HUES48 (cell line): ENCODE measurements at regions not wholly inside any gene's neighbourhood (a gene's known extent, or its start where the extent isn't known, plus 50 kb on each side); places are given as distances from the start of the nearest gene placed in this dataset.

Experiments used
- H3K27ac ChIP-seq: one replicate; pipeline ENCODE4 v1.7.0; 2013; ENCODE audit warnings: low read depth, low read length, inconsistent platforms
- H3K27me3 ChIP-seq: 2 replicates; pipeline ENCODE4 v1.6.1; 2013; ENCODE audit warnings: mild to moderate bottlenecking, low read length; ENCODE audit not compliant: control insufficient read depth, insufficient read depth
- H3K36me3 ChIP-seq: 2 replicates; pipeline ENCODE4 v1.6.1; 2013; ENCODE audit warnings: low read length; ENCODE audit not compliant: control insufficient read depth, insufficient read depth
- H3K4me1 ChIP-seq: 2 replicates; pipeline ENCODE4 v1.6.1; 2013; ENCODE audit warnings: mild to moderate bottlenecking, low read length; ENCODE audit not compliant: control insufficient read depth, insufficient read depth
- H3K4me3 ChIP-seq: 2 replicates; pipeline ENCODE4 v1.5.1; 2013; ENCODE audit warnings: mild to moderate bottlenecking, low read depth, low read length
- H3K9ac ChIP-seq: 2 replicates; pipeline ENCODE4 v1.6.1; 2013; ENCODE audit warnings: mild to moderate bottlenecking, low read depth, low read length, moderate library complexity
- H3K9me3 ChIP-seq: 2 replicates; pipeline ENCODE4 v1.6.1; 2013; ENCODE audit warnings: low read length; ENCODE audit not compliant: control insufficient read depth, insufficient read depth

DNA sequence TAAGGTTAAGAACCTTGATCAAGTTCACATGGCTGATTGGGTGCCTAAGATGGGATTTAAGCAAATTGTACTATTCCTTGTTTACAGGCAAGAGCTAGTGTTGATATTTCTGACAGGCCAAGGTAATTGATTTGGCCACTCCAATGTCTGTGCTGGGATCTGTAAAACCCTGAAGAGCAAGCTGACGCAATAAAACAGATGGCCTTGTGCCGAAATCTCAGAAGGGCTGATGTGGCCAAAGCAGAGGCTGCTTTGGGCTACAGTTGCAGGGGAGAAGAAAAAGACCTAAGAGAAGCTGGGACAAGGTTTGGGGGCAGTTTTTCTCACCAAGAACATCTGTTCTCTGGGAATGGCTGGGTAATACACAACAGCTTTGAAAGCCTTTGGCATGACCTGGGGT lies 463.2 kb upstream of the ZNF608 start:
- peaks cover 5% of the 10 kb centered on the region; the same call in 1 of the 2 replicates for H3K4me1 ChIP-seq
- no peak overlapping the region for H3K9ac ChIP-seq

DNA sequence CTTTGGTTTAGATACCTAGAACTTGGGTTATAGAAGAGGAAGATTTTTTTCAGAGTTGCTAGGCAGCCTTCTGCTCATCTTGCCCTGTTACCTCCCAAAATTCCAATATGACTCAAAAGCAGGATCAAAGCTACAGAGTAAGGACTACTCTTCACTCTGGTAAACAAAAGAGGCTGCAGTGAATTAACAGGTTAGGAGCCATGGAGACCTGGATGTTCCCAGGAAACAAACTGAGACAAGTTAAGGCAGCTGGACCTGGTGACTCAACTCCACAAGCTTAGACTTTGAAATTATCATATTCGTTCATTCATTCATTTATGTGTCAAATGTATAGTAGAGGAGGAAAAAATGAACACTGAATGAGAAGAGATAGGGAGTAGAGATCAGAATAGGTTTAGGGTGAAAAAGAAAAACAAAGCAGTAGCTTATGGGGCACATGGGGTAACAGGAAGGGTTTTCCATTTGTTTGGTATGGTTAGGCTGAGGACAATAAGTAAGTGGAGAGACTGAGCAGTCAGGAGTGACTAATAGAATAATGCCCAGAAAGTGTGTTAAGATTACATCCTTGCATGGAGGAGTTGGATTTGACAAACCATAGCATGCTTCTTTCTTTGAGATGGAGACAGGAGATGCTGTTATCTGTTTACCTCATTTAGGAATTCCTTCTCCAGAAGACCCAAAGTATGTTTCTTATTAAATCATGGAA lies 464.0 kb upstream of the ZNF608 start:
- Histone ChIP-seq H3K9ac (no peak overlapping the region), H3K36me3 (no peaks in the 10 kb centered on the region), H3K27me3 (no peaks in the 10 kb centered on the region), H3K4me3 (no peak overlapping the region), H3K27ac (no peak overlapping the region), H3K4me1 (peaks cover 5% of the 10 kb centered on the region; the same call in 1 of the 2 replicates), H3K9me3 (no peaks in the 10 kb centered on the region)

More for the DNA sequence above, 463.2 kb upstream of the ZNF608 start:
- Histone ChIP-seq H3K9me3 (no peaks in the 10 kb centered on the region), H3K36me3 (no peaks in the 10 kb centered on the region), H3K27me3 (no peaks in the 10 kb centered on the region), H3K27ac (no peak overlapping the region), H3K4me3 (no peak overlapping the region)

GRCh38 chr5:125214080-125214479 lies 467.6 kb upstream of the ZNF608 start:
- Histone ChIP-seq H3K9ac (no peak overlapping the region), H3K27me3 (no peaks in the 10 kb centered on the region), H3K4me3 (no peak overlapping the region), H3K36me3 (no peaks in the 10 kb centered on the region), H3K27ac (no peak overlapping the region), H3K9me3 (no peaks in the 10 kb centered on the region), H3K4me1 (peaks cover 4% of the 10 kb centered on the region; the same call in 1 of the 2 replicates)

- H3K36me3 ChIP-seq = no peaks in the 10 kb centered on the region
- H3K9me3 ChIP-seq = no peaks in the 10 kb centered on the region
- no peak overlapping the region for H3K9ac ChIP-seq
- H3K27ac ChIP-seq = no peak overlapping the region
- peaks cover 4% of the 10 kb centered on the region; the same call in 1 of the 2 replicates for H3K4me1 ChIP-seq
- H3K4me3 ChIP-seq = no peak overlapping the region
- H3K27me3 ChIP-seq = no peaks in the 10 kb centered on the region
Observed at GRCh38 chr5:125215593-125215992, 469.2 kb upstream of the ZNF608 start.

DNA sequence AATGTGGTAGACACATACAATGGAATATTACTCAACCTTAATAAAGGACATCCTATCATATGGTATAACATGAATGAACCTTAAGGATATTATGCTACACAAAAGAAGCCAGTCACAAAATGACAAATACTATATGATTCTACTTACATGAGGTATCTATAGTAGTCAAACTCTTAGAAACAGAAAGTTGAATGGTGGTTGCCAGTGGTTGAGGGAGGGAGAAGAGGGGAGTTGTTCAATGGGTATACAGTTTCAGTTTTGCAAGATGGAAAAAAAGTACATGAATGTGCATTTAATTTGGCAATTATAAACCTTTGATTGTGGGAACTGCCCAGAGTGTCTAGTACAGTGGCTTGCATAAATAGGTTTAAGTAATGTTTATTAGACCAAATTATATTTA lies 473.3 kb upstream of the ZNF608 start:
- peaks cover 4% of the 10 kb centered on the region; the same call in 1 of the 2 replicates for H3K4me1 ChIP-seq
- no peaks in the 10 kb centered on the region for H3K27me3 ChIP-seq
- no peaks in the 10 kb centered on the region for H3K36me3 ChIP-seq
- H3K4me3 ChIP-seq = no peak overlapping the region
- H3K9ac ChIP-seq = no peak overlapping the region
- H3K27ac ChIP-seq = no peak overlapping the region
- H3K9me3 ChIP-seq = no peaks in the 10 kb centered on the region

DNA sequence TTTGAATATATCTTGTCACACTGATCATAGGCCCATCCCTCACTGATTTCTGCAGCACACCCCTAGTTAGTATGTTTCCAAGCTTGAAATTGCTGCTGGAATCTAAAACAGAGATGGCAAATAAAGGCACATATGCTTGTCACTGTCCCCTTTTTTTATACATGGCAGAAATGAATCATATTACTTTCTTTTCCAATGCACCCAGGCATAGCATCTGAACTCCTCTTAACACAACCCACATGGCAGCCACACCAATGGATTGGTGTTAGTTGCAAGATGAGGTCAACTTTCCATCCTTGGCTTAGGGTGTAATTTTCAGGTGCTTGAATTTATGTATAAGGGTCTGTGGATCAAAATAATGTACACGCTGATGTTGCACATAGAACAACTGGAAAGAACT lies 473.8 kb upstream of the ZNF608 start:
- H3K4me1 ChIP-seq = peaks cover 4% of the 10 kb centered on the region; the same call in 1 of the 2 replicates
- H3K27me3 ChIP-seq = no peaks in the 10 kb centered on the region
- H3K36me3 ChIP-seq = no peaks in the 10 kb centered on the region
- H3K9ac ChIP-seq = no peak overlapping the region
- H3K4me3 ChIP-seq = no peak overlapping the region
- no peak overlapping the region for H3K27ac ChIP-seq
- no peaks in the 10 kb centered on the region for H3K9me3 ChIP-seq

DNA sequence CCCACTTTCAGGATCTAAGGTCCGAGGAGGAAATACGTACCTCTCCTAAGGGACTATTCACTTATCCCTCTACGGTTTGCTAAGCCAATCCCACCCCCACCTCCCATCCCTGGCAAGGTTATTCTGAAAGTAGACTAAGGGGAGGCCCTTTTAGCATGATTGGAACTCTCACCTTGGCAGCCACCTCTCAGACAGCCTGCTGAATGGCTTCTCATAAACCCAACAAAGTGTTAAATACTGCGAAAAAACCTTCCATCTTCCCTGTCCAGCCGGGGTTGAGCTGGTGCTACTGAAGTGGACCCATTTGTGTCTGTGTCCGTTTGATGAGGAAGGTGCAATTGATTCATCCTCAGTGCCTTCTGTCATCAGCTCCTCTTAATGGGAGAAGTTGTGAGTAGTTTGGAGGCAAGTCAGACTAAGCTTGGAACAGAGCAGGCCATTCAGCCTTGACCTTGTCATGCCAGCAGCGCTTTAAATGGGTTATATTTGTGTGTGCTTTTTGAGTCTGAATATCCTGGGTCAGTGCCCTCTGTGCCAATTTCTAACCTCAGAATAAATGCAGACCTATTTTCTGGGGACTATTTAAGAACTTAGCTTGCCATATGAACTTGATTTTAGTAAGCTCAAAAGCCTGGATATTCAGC lies 476.3 kb upstream of the ZNF608 start:
- Histone ChIP-seq H3K9ac (no peak overlapping the region), H3K27ac (no peak overlapping the region), H3K9me3 (no peaks in the 10 kb centered on the region), H3K27me3 (no peaks in the 10 kb centered on the region), H3K36me3 (no peaks in the 10 kb centered on the region), H3K4me3 (no peak overlapping the region), H3K4me1 (no peaks in the 10 kb centered on the region)

GRCh38 chr5:125225424-125225823 lies 479.0 kb upstream of the ZNF608 start:
- H3K4me1 ChIP-seq = no peaks in the 10 kb centered on the region
- no peaks in the 10 kb centered on the region for H3K9me3 ChIP-seq
- H3K4me3 ChIP-seq = no peak overlapping the region
- no peaks in the 10 kb centered on the region for H3K27me3 ChIP-seq
- no peak overlapping the region for H3K9ac ChIP-seq
- H3K36me3 ChIP-seq = no peaks in the 10 kb centered on the region
- H3K27ac ChIP-seq = no peak overlapping the region

GRCh38 chr5:125226825-125227224 lies 480.4 kb upstream of the ZNF608 start:
- H3K4me3 ChIP-seq = no peak overlapping the region
- H3K36me3 ChIP-seq = no peaks in the 10 kb centered on the region
- no peak overlapping the region for H3K9ac ChIP-seq
- H3K9me3 ChIP-seq = no peaks in the 10 kb centered on the region
- no peaks in the 10 kb centered on the region for H3K4me1 ChIP-seq
- no peaks in the 10 kb centered on the region for H3K27me3 ChIP-seq
- no peak overlapping the region for H3K27ac ChIP-seq

- no peaks in the 10 kb centered on the region for H3K27me3 ChIP-seq
- no peaks in the 10 kb centered on the region for H3K36me3 ChIP-seq
- H3K9ac ChIP-seq = no peak overlapping the region
- no peaks in the 10 kb centered on the region for H3K9me3 ChIP-seq
- no peak overlapping the region for H3K4me3 ChIP-seq
- no peaks in the 10 kb centered on the region for H3K4me1 ChIP-seq
- no peak overlapping the region for H3K27ac ChIP-seq
Observed at GRCh38 chr5:125227333-125228095, 481.1 kb upstream of the ZNF608 start.
